GM21717 (cell line): ENCODE measurements at regions not wholly inside any gene's neighbourhood (a gene's known extent, or its start where the extent isn't known, plus 50 kb on each side); places are given as distances from the start of the nearest gene placed in this dataset.
"Not testable (repeated sequence)": the region's sequence is repeated elsewhere in the genome, so short reads cannot be mapped to it uniquely, and the experiment has no call there.

Source experiments
- ATAC-seq: cut with Tn5 transposase; IDR thresholded peaks from one replicate; pipeline ENCODE4 v1.9.1; 2021; ENCODE audit warnings: mild to moderate bottlenecking, moderate library complexity; ENCODE audit not compliant: unreplicated experiment

- ATAC-seq = not testable (repeated sequence)
Measured at GRCh38 chrX:144188489-144188888, 304.6 kb downstream of the UBE2NL start.

GRCh38 chrX:144197057-144197456 lies 313.2 kb downstream of the UBE2NL start:
- ATAC-seq = not testable (repeated sequence)

- not testable (repeated sequence) for ATAC-seq
Measured at GRCh38 chrX:144202726-144203125, 318.9 kb downstream of the UBE2NL start.

DNA sequence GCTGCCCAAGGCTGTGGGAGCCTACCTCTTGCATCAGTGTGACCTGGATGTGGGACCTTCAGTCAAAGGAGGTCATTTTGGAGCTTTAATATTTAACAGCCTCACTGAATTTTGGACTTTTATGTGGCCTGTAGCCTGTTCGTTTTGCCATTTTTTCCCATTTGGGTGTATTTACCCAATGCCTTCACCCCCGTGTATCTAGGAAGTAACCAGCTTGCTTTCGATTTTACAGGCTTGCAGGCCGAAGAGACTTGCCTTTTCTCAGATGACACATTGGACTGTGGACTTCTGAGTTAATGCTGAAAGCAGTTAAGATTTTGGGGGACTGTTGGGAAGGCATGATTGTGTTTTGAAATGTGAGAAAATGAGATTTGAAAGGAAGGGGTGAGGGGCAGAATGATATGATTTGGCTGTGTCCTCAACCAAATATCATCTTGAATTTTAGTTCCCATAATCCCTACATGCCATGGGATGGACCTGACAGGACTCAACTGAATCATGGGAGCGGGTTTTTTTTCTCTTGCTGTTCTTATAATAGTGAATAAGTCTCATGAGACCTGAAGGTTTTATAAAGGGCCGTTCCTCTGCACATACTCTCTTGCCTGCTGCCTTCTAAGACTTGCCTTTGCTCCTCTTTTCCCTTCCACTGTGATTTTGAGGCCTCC lies 324.6 kb downstream of the UBE2NL start:
- ATAC-seq = not testable (repeated sequence)

GRCh38 chrX:144214651-144215050 lies 330.8 kb downstream of the UBE2NL start:
- no peak for ATAC-seq

DNA sequence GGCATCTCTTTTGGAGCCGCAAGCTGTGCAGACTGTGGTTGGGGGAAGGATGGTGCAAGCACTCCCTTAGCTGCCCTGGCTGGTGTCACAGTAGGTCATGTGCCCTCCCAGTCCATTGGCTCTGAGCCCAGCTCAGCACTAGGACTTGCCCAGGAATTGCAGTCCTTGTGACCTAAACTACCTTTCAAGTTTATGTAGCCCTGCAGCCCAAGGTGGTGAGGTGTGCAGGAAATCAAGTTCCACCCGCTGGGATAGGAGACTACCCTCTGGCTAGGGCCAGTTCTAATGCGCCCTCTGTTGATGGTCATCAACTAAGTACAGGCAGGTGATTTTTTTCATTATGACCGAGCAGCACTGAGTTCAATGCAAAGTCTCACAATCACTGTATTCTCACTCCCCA lies 335.2 kb downstream of the UBE2NL start:
- no peak for ATAC-seq

DNA sequence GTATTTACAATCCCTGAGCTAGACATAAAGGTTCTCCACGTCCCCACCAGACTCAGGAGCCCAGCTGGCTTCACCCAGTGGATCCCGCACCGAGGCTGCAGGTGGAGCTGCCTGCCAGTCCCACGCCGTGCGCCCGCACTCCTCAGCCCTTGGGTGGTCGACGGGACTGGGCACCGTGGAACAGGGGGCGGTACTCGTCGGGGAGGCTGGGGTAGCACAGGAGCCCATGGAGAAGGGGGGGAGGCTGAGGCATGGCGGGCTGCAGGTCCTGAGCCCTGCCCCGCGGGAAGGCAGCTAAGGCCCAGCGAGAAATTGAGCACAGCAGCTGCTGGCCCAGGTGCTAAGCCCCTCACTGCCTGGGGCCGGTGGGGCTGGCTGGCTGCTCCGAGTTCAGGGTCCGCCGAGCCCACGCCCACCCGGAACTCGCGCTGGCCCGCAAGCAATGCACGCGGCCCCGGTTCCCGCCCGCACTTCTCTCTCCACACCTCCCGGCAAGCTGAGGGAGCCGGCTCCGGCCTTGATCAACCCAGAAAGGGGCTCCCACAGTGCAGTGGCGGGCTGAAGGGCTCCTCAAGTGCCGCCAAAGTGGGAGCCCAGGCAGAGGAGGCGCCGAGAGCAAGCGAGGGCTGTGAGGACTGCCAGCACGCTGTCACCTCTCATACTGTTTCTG lies 347.4 kb downstream of the UBE2NL start:
- ATAC-seq = not testable (repeated sequence)

GRCh38 chrX:144253356-144253755 lies 369.5 kb downstream of the UBE2NL start:
- ATAC-seq = no peak

DNA sequence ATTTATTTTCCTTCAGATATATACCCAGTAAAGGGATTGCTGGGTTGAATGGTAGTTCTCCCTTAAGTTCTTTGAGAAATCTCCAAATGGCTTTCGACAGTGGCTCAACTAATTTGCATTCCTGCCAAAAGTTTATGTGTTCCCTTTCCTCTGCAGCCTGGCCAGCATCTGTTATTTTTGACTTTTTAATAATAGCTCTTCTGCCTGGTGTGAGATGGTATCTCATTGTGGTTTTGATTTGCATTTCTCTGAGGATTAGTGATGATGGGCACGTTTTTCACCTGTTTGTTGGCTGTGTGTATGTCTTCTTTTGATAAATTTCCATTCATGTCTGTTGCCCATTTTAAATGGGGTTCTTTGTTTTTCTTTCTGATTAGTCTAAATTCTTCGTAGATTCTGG lies 375.2 kb downstream of the UBE2NL start:
- no peak for ATAC-seq

DNA sequence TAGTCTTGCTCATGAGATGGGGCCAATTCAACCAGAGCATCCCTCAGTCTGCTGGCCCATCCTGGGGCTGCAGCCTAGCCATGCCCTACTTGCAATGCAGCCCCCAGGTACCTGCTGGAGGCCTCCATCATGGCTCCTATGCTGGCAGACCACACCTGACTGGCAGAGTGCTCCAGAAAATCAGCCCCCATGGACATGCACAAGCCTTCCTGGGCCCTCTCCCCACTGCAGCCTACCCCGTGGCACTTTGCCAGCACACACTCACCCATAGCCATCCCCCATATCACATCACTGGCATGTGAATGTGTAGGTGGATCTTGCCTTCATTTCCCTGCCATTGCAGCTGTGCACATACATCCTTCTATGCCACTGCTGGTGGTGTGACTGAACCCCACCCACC lies 381.8 kb downstream of the UBE2NL start:
- ATAC-seq = no peak

DNA sequence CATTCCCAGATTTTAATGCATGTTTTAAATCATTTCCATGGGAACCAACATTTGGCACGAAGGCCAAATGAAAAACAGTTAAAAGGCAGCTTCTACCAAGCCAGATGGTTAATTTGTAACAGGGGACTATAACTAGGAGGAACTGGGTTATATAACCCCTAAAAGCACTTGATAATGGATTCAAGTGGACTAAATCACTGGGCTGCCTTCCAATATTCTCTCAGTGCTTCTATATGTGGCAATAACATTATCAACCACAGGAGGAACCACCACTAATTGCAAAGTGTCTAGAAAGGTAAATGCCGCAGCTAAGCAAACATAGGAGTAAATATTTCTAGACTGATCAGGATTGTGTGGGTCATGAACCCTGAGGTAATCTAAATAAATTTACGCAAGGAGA lies 391.5 kb downstream of the UBE2NL start:
- no peak for ATAC-seq

GRCh38 chrX:144275843-144276242 lies 392.0 kb downstream of the UBE2NL start:
- ATAC-seq = no peak

- ATAC-seq = no peak
Measured at GRCh38 chrX:144293229-144293628, 409.4 kb downstream of the UBE2NL start.

DNA sequence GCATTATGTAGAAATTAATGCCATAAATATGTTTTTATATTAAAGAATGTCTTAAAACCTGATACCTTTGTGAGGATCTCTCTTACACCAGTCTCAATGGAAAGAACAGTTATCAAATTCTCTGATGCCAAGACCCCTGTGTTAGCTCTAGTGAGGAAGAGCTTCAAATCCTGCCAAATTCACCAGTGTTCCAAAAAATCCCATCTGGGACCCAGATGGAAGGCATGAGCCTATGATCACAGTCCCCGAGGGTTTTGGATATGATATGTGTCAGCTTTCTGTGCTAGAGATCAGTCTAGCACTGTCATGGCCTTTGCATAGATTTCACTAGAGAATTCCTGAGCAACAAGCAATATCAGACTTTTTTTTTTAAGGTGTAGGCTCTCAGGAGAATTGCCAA lies 412.1 kb downstream of the UBE2NL start:
- no peak for ATAC-seq

DNA sequence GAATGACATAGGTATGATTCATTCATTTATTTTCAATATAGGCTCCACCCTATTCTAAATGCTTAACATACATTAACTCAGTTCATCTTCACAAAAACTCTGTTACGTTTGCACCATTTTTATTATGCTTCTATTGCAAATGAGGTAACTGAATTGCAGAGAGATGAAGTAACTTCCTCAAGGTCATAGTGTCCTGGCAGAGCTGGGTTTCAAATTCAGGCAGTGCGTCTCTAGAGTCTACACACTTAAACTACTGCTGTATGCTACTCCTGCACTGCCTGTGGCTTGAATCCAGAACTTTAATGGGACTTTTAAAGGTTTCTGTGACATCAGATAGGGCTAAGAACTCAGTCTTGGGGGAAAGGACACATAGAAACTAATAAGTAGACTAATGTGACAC lies 413.4 kb downstream of the UBE2NL start:
- no peak for ATAC-seq

DNA sequence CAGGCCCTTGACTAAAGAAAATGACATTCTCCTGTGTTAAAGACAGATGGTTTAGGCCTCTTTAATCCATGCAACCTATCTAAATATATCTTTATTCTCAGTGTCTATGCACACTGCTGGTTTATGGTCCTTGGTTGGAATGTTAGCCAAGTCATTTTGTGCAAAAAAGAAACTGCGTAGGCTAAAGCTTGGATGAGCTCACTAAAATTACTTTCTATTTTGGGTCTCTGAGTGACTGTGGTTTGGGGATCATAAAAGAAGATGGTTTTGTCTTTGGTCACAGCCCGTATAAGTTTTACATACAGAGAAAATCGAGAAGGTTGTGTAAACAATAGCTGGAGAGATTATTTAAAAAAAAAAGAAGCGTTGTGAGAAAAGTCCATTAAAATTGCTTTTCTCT lies 443.6 kb downstream of the UBE2NL start:
- ATAC-seq = no peak

- ATAC-seq = no peak
Measured at GRCh38 chrX:144333429-144333828, 449.6 kb downstream of the UBE2NL start.

GRCh38 chrX:144334577-144334976 lies 450.7 kb downstream of the UBE2NL start:
- no peak for ATAC-seq

- ATAC-seq = no peak
Measured at GRCh38 chrX:144335402-144335801, 451.5 kb downstream of the UBE2NL start.

- ATAC-seq = no peak
Measured at GRCh38 chrX:144379156-144379555, 495.3 kb downstream of the UBE2NL start.

DNA sequence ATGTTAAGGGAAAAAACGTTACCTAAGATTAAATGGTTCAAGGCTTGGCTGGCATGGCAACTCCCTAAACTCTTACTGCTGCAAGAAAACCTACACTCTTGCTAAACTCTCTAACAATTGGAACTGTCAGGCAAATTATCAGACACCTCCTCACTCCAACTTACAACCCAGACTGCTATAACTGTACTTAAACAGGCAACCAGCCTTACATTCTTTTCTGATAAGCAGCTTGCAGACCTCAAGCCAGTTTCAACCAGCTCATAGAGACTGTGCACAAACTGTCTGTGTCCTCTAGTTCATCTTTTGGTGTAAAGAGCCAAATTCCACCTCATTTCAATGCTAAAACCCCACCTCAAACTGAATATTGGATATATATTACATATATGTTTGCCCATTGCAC lies 504.9 kb downstream of the UBE2NL start:
- ATAC-seq = no peak
